ENCODE measurements at regions not wholly inside any gene's neighbourhood (a gene's known extent, or its start where the extent isn't known, plus 50 kb on each side); places are given as distances from the start of the nearest gene placed in this dataset.

- DNase-seq, result no peak
These were observed 56.8 kb upstream of the CSF3R start for GRCh38 chr1:36539526-36539925.

GRCh38 chr1:36537991-36538390 lies 55.3 kb upstream of the CSF3R start:
- DNase-seq, result no peak

- no peak for DNase-seq
These were observed 54.6 kb upstream of the CSF3R start for GRCh38 chr1:36537190-36537768.

- no peak for DNase-seq
These were observed 54.0 kb upstream of the CSF3R start for GRCh38 chr1:36536727-36537126.

- DNase-seq, result no peak
These were observed 52.1 kb upstream of the CSF3R start for GRCh38 chr1:36534711-36535412.

- no peak for DNase-seq
These were observed 51.2 kb upstream of the CSF3R start for GRCh38 chr1:36533897-36534296.

GRCh38 chr1:36532810-36533401 lies 50.2 kb upstream of the CSF3R start:
- no peak for DNase-seq

Measured in activated T-cell treated with anti-CD3 and anti-CD28 coated beads, Interleukin-2, amount 50 U/mL, for 48 hours (primary cell).